ENCODE measurements at regions not wholly inside any gene's neighbourhood (a gene's known extent, or its start where the extent isn't known, plus 50 kb on each side); places are given as distances from the start of the nearest gene placed in this dataset.

- TF ChIP-seq POLR2A (IDR thresholded peaks at IDR 0.05) (no peak), CTCF (IDR thresholded peaks at IDR 0.05) (no peak)
Observed at GRCh38 chr2:217091531-217091930, 231.7 kb upstream of the TNP1 start.
